ENCODE measurements at regions not wholly inside any gene's neighbourhood (a gene's known extent, or its start where the extent isn't known, plus 50 kb on each side); places are given as distances from the start of the nearest gene placed in this dataset.

DNA sequence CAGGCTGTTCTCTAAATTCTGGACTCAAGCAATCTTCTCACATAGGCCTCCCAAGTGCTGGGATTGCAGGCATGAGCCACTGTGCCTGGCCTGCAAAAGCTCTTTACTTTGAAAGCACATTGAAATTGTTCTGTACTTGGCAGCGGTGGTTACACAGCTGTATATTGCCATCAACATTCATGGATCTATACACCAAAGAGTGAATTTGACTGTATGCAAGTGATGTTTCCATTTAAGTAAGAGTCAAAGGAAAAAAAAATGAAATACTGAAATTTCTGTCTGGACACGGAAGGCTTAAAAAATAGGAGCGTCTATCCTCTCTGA lies 450.6 kb upstream of the PSMD7 start:
- H3K27me3 ChIP-seq = no peaks in the 10 kb centered on the region
- no peak for DNase-seq
- intact Hi-C loops (cut with DNase I; ENCODE audit: low total_unique reads) (no loop called here), in situ Hi-C loops (cut with MboI; ENCODE audit: low pct_ligation_motif_present in 1 of 4, low pct_unique_long_range_greater_than_20kb in 1 of 4, low sequenced_read_pairs in 3 of 4) (no loop called here)
- H3K9me3 ChIP-seq = no peaks in the 10 kb centered on the region
- no peak overlapping the region for H3K27ac ChIP-seq
- WGBS, 2 donors (ENCODE audit: low coverage in 1 of 2) = 87 to 91% methylated on average over 3 of the region's 3 CpGs
- no peak for TF ChIP-seq POLR2AphosphoS5 (IDR thresholded peaks at IDR 0.05)
- no peak for TF ChIP-seq EP300 (IDR thresholded peaks at IDR 0.05; ENCODE audit: low read depth)
- TF ChIP-seq POLR2A (IDR thresholded peaks at IDR 0.05) = no peak
- TF ChIP-seq, protein P1, sequence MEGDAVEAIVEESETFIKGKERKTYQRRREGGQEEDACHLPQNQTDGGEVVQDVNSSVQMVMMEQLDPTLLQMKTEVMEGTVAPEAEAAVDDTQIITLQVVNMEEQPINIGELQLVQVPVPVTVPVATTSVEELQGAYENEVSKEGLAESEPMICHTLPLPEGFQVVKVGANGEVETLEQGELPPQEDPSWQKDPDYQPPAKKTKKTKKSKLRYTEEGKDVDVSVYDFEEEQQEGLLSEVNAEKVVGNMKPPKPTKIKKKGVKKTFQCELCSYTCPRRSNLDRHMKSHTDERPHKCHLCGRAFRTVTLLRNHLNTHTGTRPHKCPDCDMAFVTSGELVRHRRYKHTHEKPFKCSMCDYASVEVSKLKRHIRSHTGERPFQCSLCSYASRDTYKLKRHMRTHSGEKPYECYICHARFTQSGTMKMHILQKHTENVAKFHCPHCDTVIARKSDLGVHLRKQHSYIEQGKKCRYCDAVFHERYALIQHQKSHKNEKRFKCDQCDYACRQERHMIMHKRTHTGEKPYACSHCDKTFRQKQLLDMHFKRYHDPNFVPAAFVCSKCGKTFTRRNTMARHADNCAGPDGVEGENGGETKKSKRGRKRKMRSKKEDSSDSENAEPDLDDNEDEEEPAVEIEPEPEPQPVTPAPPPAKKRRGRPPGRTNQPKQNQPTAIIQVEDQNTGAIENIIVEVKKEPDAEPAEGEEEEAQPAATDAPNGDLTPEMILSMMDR (IDR thresholded peaks at IDR 0.05) = no peak
- peaks cover 0 to 6% (median 0%) of the 10 kb centered on the region in 4 donors for H3K4me1 ChIP-seq
- H3K36me3 ChIP-seq = no peaks in the 10 kb centered on the region
- H3K4me3 ChIP-seq = no peak overlapping the region

GRCh38 chr16:73845238-73846006 lies 451.2 kb upstream of the PSMD7 start:
- H3K27me3 ChIP-seq = no peaks in the 10 kb centered on the region
- in situ Hi-C loops (cut with MboI; ENCODE audit: low pct_ligation_motif_present in 1 of 4, low pct_unique_long_range_greater_than_20kb in 1 of 4, low sequenced_read_pairs in 3 of 4) (no loop called here), intact Hi-C loops (cut with DNase I; ENCODE audit: low total_unique reads) (no loop called here)
- WGBS, 2 donors (ENCODE audit: low coverage in 1 of 2) = 80 to 85% methylated on average over 5 to 7 of the region's 7 CpGs
- H3K27ac ChIP-seq = no peak overlapping the region
- no peak for DNase-seq
- peaks cover 0 to 6% (median 0%) of the 10 kb centered on the region in 4 donors for H3K4me1 ChIP-seq
- H3K9me3 ChIP-seq = no peaks in the 10 kb centered on the region
- no peaks in the 10 kb centered on the region for H3K36me3 ChIP-seq
- TF ChIP-seq POLR2AphosphoS5 (IDR thresholded peaks at IDR 0.05) (no peak), POLR2A (IDR thresholded peaks at IDR 0.05) (no peak), EP300 (IDR thresholded peaks at IDR 0.05; ENCODE audit: low read depth) (no peak)
- TF ChIP-seq, protein P1 (IDR thresholded peaks at IDR 0.05) = no peak
- H3K4me3 ChIP-seq = no peak overlapping the region

DNA sequence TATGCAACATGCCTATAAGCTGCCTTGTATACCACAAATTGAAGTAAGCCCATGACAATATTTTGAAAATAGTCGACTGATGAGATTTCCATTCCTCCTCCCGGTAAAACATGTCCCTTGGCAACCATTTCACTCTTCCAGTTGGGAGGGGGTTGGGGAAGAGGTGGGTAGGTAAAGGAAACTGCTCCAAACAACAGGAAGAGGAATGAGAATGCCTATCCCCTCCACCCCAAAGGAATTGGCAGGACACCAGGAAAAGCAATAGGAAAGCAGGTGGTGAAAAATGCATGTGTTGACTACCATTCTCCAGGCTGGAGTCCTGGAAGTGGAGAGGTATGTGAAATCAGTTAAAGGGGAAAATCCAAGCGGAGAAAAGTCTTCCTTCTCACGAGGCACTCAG lies 455.9 kb upstream of the PSMD7 start:
- Histone ChIP-seq H3K36me3 (no peaks in the 10 kb centered on the region), H3K27ac (no peak overlapping the region), H3K4me1 (no peaks in the 10 kb centered on the region), H3K27me3 (no peaks in the 10 kb centered on the region), H3K9me3 (no peaks in the 10 kb centered on the region), H3K4me3 (no peak overlapping the region)
- DNase-seq = no peak
- in situ Hi-C loops (cut with MboI; ENCODE audit: low pct_ligation_motif_present in 1 of 4, low pct_unique_long_range_greater_than_20kb in 1 of 4, low sequenced_read_pairs in 3 of 4) = no loop called here
- 87 to 90% methylated on average over 4 of the region's 4 CpGs for WGBS, 2 donors (ENCODE audit: low coverage in 1 of 2)
- TF ChIP-seq POLR2AphosphoS5 (IDR thresholded peaks at IDR 0.05) = no peak
- TF ChIP-seq, protein P1 (IDR thresholded peaks at IDR 0.05) = no peak
- TF ChIP-seq POLR2A (IDR thresholded peaks at IDR 0.05) = no peak
- no peak for TF ChIP-seq EP300 (IDR thresholded peaks at IDR 0.05; ENCODE audit: low read depth)
- intact Hi-C loops (cut with DNase I; ENCODE audit: low total_unique reads) = loop anchor here (5.0 kb wide), 1 partner anchor 217 kb away; no protein-coding TSS in a partner anchor

GRCh38 chr16:73831220-73831619 lies 465.4 kb upstream of the PSMD7 start:
- Histone ChIP-seq H3K27me3 (no peaks in the 10 kb centered on the region), H3K4me3 (no peak overlapping the region), H3K4me1 (no peaks in the 10 kb centered on the region), H3K9me3 (no peaks in the 10 kb centered on the region), H3K27ac (no peak overlapping the region), H3K36me3 (no peaks in the 10 kb centered on the region)
- 80 to 87% methylated on average over 8 of the region's 8 CpGs for WGBS, 2 donors (ENCODE audit: low coverage in 1 of 2)
- intact Hi-C loops (cut with DNase I; ENCODE audit: low total_unique reads) (no loop called here), in situ Hi-C loops (cut with MboI; ENCODE audit: low pct_ligation_motif_present in 1 of 4, low pct_unique_long_range_greater_than_20kb in 1 of 4, low sequenced_read_pairs in 3 of 4) (no loop called here)
- TF ChIP-seq POLR2A (IDR thresholded peaks at IDR 0.05) = no peak
- TF ChIP-seq, protein P1 (IDR thresholded peaks at IDR 0.05) = no peak
- no peak for TF ChIP-seq EP300 (IDR thresholded peaks at IDR 0.05; ENCODE audit: low read depth)
- no peak for TF ChIP-seq POLR2AphosphoS5 (IDR thresholded peaks at IDR 0.05)
- no peak for DNase-seq
